Hepatocyte (in vitro differentiated cells): ENCODE measurements at regions not wholly inside any gene's neighbourhood (a gene's known extent, or its start where the extent isn't known, plus 50 kb on each side); places are given as distances from the start of the nearest gene placed in this dataset.

Source experiments
- EZH2 ChIP-seq: fragments of 200-600 bp; sonication (generic); IDR thresholded peaks from 2 replicates; pipeline ENCODE4 v1.6.1; 2016; ENCODE audit warnings: antibody characterized with exemption, mild to moderate bottlenecking, borderline replicate concordance
- EZH2phosphoT487 ChIP-seq: fragments of 200-600 bp; sonication (generic); IDR thresholded peaks from one replicate; pipeline ENCODE4 v1.6.1; 2018; ENCODE audit warnings: antibody characterized with exemption, mild to moderate bottlenecking, low read depth, moderate library complexity; ENCODE audit not compliant: unreplicated experiment, severe bottlenecking
- TF ChIP-seq, protein P1 (sequence below): fragments of 200-600 bp; sonication (generic); IDR thresholded peaks from 2 replicates; pipeline ENCODE4 v1.5.1; 2016; ENCODE audit warnings: antibody characterized with exemption, mild to moderate bottlenecking; ENCODE audit not compliant: poor library complexity

DNA sequence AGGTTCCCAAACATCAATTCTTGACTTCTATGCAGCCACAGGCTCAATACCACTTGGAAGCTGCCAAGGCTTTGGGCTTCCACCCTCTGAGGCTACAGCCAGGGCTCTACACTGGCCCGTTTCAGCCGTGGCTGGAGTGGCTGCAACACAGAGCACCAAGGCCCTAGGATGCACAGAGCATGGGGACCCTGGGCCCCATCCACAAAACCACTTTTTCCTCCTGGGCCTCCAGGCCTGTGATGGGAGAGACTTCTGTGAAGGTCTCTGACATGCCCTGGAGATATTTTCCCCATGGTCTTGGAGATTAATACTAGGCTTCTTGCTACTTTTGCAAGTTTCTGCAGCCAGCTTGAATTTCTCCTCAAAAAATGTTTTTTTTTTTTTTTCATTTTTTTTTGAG lies 655.4 kb upstream of the ZP4 start:
- TF ChIP-seq, protein P1, sequence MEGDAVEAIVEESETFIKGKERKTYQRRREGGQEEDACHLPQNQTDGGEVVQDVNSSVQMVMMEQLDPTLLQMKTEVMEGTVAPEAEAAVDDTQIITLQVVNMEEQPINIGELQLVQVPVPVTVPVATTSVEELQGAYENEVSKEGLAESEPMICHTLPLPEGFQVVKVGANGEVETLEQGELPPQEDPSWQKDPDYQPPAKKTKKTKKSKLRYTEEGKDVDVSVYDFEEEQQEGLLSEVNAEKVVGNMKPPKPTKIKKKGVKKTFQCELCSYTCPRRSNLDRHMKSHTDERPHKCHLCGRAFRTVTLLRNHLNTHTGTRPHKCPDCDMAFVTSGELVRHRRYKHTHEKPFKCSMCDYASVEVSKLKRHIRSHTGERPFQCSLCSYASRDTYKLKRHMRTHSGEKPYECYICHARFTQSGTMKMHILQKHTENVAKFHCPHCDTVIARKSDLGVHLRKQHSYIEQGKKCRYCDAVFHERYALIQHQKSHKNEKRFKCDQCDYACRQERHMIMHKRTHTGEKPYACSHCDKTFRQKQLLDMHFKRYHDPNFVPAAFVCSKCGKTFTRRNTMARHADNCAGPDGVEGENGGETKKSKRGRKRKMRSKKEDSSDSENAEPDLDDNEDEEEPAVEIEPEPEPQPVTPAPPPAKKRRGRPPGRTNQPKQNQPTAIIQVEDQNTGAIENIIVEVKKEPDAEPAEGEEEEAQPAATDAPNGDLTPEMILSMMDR = no peak
- TF ChIP-seq EZH2 (no peak), EZH2phosphoT487 (no peak)
